ENCODE measurements at regions not wholly inside any gene's neighbourhood (a gene's known extent, or its start where the extent isn't known, plus 50 kb on each side); places are given as distances from the start of the nearest gene placed in this dataset.

GRCh38 chr10:42933448-42934340 is 143.2 kb upstream of the RET start:
- DNase-seq, result no peak

GRCh38 chr10:42934351-42934811 is 142.5 kb upstream of the RET start:
- no peak for DNase-seq

DNA sequence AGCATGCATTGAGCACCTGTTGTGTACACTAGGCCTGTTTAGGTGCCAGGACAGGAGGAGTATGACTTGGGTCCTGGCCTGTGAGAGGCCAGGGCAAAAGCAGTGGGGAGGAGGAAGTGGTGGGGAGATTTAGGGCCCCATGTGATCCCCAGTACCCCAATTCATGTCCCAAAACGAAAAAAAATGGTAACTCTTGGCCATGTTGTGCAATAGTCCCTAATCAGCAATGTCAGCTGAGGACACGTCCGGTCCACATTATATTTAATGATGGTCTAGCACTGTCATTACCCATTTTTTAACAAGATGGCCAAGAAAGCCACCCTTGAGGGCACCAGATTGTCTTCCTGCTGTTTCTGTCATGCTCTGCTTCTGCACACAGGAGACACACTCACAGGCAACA is 142.0 kb upstream of the RET start:
- no peak for DNase-seq

- no peak for DNase-seq
Observed at GRCh38 chr10:42935466-42935865, 141.4 kb upstream of the RET start.

DNA sequence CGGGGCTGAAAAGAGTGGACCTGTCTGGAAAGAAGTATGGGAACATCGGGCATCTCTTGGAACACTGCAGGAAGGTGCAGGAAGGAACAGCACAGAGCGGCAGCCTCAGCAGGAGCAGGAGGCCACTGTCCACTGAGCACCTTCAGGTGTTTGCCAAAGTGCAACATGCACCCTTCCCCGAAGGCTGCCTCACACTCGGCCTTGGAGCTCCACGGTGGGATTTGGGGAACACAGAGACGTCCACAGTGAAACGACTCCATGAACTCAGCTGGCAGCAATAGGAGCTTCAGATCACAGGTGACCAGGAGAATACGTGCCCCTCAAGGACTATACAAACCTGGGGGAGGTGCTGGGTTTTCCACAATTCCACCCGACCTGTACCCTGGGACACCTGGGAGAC is 140.3 kb upstream of the RET start:
- DNase-seq, result no peak

- no peak for DNase-seq
Observed at GRCh38 chr10:42937048-42937447, 139.8 kb upstream of the RET start.

DNA sequence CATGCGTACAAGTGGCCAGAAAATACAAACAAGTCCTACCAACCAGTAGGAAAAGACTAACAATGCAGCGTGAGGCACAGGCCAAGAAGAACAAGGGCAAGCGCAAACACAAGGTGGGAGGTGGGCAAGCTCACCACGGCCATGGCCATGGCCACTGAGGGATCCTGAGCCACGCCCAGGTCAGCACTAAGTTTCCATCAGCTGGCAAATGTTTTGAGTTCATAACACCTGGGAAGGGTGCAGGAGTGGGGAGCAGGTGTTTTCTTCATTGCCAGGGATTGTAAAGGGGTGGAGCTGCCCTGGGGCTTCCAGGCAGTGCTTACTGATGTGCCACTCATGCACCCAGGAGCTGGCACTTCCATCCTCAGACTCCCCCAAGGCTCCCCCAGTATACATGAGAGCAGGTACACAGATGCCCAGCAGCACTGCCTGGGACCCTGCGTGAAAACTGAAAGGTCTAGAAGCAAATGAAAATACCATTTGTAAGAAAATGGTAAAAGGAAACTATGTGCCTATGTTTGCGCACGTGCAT is 139.2 kb upstream of the RET start:
- no peak for DNase-seq

DNA sequence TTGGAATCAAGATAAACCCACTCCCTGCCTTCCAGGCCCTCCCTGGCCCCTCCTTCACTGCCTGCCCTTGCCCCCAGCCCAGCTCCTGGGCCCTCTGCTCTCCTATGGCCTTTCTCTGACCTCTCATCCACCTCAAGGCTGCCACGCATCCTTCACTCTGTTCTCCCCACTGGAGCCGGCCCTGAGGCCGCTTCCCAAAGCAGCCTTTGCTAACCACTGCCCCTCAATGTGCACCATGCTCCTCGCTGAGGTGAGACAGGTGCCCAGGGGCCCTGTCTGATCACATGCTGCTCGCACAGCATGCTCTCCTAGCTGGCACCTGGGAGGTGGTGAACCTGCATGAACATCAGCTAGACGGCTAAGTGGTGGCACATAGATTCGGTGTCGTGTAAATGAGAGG is 138.5 kb upstream of the RET start:
- no peak for DNase-seq

- no peak for DNase-seq
Observed at GRCh38 chr10:42939237-42939636, 137.6 kb upstream of the RET start.

DNA sequence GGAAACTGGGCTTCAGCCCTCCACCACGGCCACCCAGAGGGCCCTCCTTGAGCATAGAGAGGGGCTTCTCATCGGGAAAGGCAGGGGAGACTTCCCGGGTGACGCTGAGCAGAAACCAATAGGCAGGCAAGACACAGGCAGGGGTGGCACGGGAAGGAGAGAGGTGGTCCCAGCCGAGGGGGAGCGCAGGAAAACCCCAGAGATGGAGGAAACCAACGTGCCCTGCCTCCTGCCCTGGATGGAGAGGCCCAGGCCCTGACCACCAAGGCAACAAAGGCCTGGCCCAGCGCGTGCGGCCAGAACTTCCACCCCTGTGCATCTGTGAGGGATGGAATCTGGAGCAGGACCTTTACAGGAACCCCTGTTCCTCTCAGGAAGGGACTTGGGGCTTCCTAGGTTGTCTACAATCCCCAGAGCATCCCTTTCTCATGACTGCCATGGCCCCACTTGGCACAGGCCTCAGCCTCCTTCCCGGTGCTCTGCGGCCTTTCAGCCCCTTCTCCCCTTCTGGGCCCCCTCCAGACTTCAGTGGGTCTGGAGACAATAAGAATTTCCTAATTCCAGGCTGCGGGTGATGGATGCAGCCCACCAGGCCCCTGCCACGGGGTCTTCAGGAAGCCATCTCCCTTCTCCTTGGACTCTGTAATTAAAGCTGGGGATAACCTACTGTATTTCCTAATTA is 137.0 kb upstream of the RET start:
- no peak for DNase-seq

GRCh38 chr10:42940487-42941294 is 136.2 kb upstream of the RET start:
- no peak for DNase-seq

DNA sequence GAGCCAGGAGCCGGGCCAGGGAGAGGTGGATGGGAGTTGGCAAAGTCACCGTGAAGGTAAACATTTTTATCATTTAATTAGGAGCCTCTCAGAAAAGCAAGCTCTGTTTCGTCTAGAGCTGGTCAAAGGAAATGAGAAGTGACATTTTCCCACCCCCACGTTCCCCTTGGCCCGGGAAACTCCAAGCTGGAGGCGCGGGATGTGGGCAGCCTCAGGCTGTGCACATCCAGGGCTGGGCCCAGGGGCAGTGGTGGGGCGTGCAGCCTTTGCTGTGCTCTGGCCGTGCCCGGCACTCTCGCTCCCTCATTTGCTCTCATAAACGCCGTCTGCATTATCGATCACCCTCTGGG is 135.6 kb upstream of the RET start:
- peak; percentile 67 for DNase-seq

GRCh38 chr10:42941790-42942189 is 135.1 kb upstream of the RET start:
- no peak for DNase-seq

GRCh38 chr10:42942279-42942950 is 134.5 kb upstream of the RET start:
- no peak for DNase-seq

- DNase-seq, result no peak
Observed at GRCh38 chr10:42943025-42943818, 133.6 kb upstream of the RET start.

DNA sequence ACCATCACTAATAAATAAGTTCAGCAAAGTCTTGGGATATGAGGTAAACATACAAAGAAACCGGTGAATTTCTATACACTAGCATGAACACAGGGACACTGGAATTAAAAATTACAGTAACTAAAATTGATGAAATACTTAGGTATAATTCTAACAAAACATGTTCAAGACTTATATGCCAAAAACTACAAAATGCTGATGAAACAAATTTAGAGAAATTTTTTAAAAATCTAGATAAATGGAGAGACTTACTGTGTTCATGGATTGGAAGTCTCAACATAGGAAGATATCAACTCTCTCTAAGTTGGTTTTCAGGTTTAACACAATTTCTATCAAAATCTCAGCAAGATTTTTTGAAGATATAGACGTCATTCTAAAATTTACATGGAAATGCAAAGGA is 128.8 kb upstream of the RET start:
- no peak for DNase-seq

DNA sequence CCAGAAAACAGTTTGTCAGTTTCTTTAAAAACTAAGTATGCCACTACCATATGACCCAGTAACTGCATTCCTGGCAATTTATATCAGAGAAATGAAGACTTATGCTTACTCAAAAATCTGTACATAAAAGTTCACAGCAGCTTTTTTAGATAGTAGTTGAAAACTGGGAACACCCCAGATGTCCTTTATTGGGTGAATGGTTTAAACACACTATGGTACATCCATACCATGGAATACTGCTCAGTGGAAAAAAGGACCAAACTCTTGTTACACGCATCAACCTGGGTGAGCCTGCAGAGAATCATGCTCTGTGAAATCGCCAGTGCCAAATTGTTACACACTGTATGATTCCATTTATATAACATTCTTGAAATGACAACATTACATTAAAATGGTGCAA is 127.6 kb upstream of the RET start:
- no peak for DNase-seq

DNA sequence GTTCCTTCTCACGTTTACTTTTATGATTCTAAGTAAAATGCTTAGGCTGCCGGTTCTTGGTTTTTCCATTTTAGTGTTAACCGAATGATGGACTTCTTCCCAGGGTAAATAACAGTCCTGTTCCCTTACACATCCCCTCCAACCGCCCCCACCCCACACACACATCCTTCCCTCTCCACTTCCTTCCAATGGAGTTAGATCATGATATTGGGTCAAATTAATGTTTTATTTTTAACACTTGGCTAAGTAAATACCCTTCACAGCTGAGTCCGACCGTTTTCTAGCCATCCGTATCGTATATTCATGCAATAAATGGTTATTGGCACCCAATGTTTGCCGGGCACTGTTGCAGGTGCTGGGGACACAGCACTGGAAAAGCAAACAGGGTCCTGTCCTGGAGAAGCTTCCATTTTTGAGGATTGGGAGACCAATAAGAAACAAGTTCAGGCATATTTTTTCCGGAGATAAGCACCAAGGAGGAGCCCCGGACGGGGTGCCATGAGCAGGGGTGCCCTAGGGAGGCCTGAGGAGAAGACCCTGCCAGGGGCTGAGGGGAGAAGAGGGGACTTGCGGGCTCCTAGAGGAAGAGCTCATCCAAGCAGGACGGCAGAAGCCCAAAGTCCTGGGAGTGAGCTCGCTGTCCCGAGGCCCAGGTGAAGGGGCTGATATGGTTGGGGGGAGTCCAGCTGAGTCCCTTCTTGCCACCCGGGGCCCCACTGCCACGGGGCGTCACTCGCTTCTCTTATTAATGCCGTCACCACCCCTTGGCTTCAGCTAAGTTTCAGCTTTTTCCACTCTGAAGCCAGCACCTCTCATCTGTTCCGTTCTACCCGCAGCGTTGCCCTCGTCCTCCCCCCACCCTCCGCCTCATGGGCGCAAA is 126.0 kb upstream of the RET start:
- no peak for DNase-seq

DNA sequence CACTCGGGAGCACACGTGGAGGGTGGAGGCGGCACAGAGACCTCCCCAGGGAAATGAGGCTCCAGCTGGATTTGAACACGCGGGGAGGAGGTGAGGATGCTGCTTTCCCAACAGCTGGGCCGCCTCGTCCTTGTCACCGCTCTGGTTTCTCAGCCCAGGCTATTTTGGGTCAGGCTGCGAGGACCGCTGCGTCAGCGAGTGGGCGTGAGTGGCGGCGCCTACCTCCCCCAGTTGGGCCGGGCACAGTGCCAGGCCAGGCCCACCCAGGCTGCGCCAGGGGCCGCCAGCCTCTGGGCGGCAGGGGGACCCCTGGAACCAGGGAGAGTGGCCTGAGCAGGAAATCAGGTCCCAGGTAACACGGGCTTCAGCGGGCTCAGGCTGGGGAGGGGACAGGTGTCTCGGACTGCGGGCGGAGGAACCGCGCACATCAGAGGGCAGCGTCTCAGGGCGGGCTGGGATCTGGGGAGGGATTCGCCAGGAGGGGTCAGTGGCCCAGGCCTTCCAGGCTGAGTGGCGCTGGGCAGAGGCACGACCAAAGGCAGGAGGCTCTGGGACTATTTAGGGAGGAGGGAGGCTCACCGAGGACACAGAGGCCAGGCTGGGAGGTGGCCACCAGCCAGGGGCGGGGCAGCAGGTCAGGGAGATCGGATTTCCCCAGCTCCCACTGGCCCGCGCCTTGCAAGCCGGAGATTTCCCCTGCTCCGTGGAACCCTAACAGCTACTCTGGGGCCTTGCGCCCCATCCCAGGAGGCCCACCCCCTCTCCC is 125.2 kb upstream of the RET start:
- DNase-seq, result no peak

DNA sequence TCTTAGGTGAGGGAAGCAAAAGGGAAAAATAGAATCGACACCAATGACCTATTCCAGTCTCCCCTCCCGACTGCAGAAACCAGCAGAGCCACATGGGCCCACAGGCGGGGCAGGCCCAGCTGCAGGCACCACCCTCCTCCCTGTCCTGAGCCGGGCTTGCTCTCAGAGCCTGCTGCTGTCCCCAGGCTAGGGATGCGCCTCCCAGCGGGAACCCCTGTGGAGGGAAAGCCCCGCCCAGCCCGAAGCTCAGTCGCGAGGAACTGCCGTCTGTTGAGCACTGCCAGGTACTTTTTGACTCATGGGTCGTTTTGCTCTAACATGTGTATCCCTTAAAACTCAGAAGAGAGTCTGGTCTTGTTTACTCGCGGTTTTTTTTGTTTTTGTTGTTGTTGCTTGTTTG is 124.5 kb upstream of the RET start:
- no peak for DNase-seq

Measured in inflammatory macrophage treated with lipopolysaccharide for 4 hours (primary cell).